ENCODE measurements at regions not wholly inside any gene's neighbourhood (a gene's known extent, or its start where the extent isn't known, plus 50 kb on each side); places are given as distances from the start of the nearest gene placed in this dataset.
A peak's percentile ranks its signal among the peaks of the same experiment; 100 is the strongest.

DNA sequence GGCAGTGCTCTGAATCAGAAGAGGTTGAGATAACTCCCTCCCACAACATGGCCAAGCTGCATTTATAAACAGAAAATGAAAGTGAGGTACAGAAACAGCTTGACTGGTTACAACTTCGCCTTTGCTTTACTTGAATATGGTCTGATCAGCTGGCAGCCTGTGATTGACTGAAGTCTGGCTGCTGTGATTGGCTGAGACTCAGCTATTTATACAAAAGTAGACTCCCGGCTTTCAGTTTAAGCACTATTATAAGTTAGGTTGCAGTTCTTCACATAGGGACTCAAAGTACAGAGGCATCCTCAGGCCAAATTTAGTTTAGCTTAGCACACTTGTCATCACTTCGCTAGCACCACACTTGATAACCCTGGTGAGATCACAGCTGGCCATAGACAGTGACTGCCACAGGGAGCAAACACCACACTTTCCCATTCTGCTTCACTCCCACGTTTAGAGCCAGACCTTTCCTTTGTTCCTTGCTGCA, 362.6 kb downstream of the EPM2A start:
- ATAC-seq (ENCODE audit: low read depth in 2 of 2) (peak; percentile 63 to 64), DNase-seq (no peak)
- Mint-ChIP-seq H3K27ac (peak overlapping the region in 1 of 6 donors; percentile 5), H3K27me3 (peaks cover 0 to 4% (median 0%) of the 10 kb centered on the region in 3 donors), H3K4me1 (peaks cover 0 to 5% (median 4%) of the 10 kb centered on the region in 3 donors), H3K36me3 (no peaks in the 10 kb centered on the region), H3K4me3 (peak overlapping the region in 3 of 8 donors; percentile 3 to 4 (median 4)), H3K9me3 (peaks cover 2 to 16% (median 5%) of the 10 kb centered on the region in 7 donors)

- Mint-ChIP-seq H3K9me3 (peaks cover 2 to 17% (median 6%) of the 10 kb centered on the region in 7 donors), H3K27ac (no peak overlapping the region), H3K4me1 (peaks cover 0 to 5% (median 4%) of the 10 kb centered on the region in 3 donors), H3K4me3 (no peak overlapping the region), H3K36me3 (no peaks in the 10 kb centered on the region), H3K27me3 (peaks cover 0 to 4% (median 4%) of the 10 kb centered on the region in 3 donors)
- DNase-seq (no peak), ATAC-seq (ENCODE audit: low read depth in 2 of 2) (no peak)
These were observed 361.5 kb downstream of the EPM2A start for GRCh38 chr6:145373826-145374225.

DNA sequence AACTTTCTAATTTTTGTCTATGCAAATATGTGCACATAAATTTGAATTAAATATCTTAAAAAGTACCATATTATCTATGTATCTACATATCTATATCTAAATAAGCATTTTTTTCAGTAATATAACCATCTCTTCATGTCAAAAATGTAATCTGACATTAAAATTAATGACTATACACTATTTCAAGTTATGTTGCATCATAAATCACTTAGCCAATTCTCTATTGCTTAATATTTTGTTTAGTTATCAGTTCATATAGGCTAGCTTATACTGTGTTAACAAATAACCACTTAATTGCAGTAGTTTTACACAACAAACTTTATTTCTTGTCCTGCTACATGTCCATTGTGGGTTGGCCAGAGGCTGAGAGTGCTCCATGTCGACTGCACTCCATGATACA, 360.8 kb downstream of the EPM2A start:
- no peak overlapping the region for H3K27ac Mint-ChIP-seq
- H3K36me3 Mint-ChIP-seq, result no peaks in the 10 kb centered on the region
- ATAC-seq (ENCODE audit: low read depth in 2 of 2) (no peak), DNase-seq (no peak)
- H3K4me3 Mint-ChIP-seq, result no peak overlapping the region
- H3K27me3 Mint-ChIP-seq, result peaks cover 0 to 4% (median 4%) of the 10 kb centered on the region in 3 donors
- peaks cover 0 to 5% (median 4%) of the 10 kb centered on the region in 3 donors for H3K4me1 Mint-ChIP-seq
- peaks cover 2 to 13% (median 6%) of the 10 kb centered on the region in 7 donors for H3K9me3 Mint-ChIP-seq

- Mint-ChIP-seq H3K4me3 (no peak overlapping the region), H3K9me3 (peaks cover 2 to 12% (median 6%) of the 10 kb centered on the region in 7 donors), H3K36me3 (no peaks in the 10 kb centered on the region), H3K4me1 (peaks cover 0 to 5% (median 4%) of the 10 kb centered on the region in 3 donors), H3K27me3 (peaks cover 0 to 4% (median 4%) of the 10 kb centered on the region in 3 donors), H3K27ac (no peak overlapping the region)
- ATAC-seq (ENCODE audit: low read depth in 2 of 2) (no peak), DNase-seq (no peak)
These were observed 359.8 kb downstream of the EPM2A start for GRCh38 chr6:145375502-145375901.

DNA sequence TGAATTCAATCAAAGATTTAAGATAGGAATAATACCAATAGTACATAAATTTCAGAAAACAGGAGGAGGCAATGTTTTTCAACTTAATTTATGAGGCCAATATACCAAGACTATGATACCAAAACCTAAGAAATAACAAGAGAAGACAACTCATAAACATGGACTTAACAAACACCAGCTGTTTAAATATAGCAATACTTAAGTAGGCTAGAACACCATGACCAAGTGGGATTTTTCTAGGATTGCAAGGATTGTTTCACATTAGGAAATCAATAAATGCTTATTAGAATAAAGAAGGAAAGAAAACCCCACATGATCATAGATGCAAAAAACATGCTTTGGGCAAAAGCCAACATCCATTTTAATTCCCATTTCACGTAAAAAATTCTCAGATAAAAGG, 355.1 kb downstream of the EPM2A start:
- ATAC-seq (ENCODE audit: low read depth in 2 of 2), result no peak
- no peaks in the 10 kb centered on the region for H3K36me3 Mint-ChIP-seq
- H3K27me3 Mint-ChIP-seq, result peaks cover 0 to 4% (median 0%) of the 10 kb centered on the region in 3 donors
- H3K4me1 Mint-ChIP-seq, result no peaks in the 10 kb centered on the region
- H3K4me3 Mint-ChIP-seq, result no peak overlapping the region
- no peak overlapping the region for H3K27ac Mint-ChIP-seq
- H3K9me3 Mint-ChIP-seq, result peaks cover 4 to 9% (median 6%) of the 10 kb centered on the region in 7 donors
- no peak for DNase-seq

- no peak overlapping the region for H3K4me3 Mint-ChIP-seq
- H3K9me3 Mint-ChIP-seq, result peaks cover 4 to 9% (median 6%) of the 10 kb centered on the region in 7 donors
- no peak overlapping the region for H3K27ac Mint-ChIP-seq
- no peaks in the 10 kb centered on the region for H3K36me3 Mint-ChIP-seq
- no peak for DNase-seq
- H3K27me3 Mint-ChIP-seq, result peaks cover 0 to 4% (median 0%) of the 10 kb centered on the region in 3 donors
- no peaks in the 10 kb centered on the region for H3K4me1 Mint-ChIP-seq
- ATAC-seq (ENCODE audit: low read depth in 2 of 2), result no peak
These were observed 353.4 kb downstream of the EPM2A start for GRCh38 chr6:145381941-145382340.

DNA sequence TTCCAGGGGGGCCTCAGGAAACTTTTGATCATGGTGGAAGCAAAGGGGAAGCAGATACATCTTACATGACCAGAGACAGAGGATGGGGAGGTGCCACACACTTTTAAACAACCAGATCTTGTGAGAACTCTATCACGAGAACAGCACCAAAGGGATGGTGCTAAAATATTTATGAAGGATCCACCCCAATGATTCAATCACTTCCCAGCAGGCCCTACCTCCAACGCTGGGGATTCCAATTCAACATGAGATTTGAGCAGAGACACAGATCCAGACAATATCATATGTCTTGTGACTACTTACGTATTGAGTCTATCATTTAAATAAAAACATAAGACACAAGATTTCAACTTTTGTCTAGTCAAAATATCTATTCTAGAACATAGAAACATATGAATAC, 351.9 kb downstream of the EPM2A start:
- H3K27ac Mint-ChIP-seq, result no peak overlapping the region
- ATAC-seq (ENCODE audit: low read depth in 2 of 2) (no peak), DNase-seq (no peak)
- peaks cover 0 to 3% (median 0%) of the 10 kb centered on the region in 3 donors for H3K27me3 Mint-ChIP-seq
- H3K36me3 Mint-ChIP-seq, result no peaks in the 10 kb centered on the region
- no peak overlapping the region for H3K4me3 Mint-ChIP-seq
- H3K4me1 Mint-ChIP-seq, result no peaks in the 10 kb centered on the region
- H3K9me3 Mint-ChIP-seq, result peaks cover 0 to 7% (median 0%) of the 10 kb centered on the region in 7 donors

DNA sequence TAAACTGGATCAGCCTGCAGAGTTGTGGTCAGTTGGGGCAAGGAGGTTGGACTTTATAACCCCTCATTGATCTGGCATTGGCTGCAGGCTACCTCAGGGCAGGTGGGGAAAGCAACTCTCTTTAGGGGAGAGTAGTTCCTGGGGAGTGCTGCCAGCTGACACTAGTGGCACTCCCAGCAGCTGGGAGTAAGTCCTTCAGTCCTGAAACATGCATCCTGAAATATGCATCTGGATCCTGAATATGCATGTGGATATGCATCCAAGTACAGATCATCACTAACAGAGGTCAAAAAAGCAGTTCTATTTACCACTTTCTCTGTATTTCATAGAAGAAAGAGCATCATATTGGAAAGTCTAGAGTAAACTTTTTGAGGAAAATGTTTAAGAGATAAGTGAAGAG, 350.8 kb downstream of the EPM2A start:
- ATAC-seq (ENCODE audit: low read depth in 2 of 2) (no peak), DNase-seq (no peak)
- Mint-ChIP-seq H3K4me1 (no peaks in the 10 kb centered on the region), H3K4me3 (no peak overlapping the region), H3K27ac (no peak overlapping the region), H3K27me3 (no peaks in the 10 kb centered on the region), H3K9me3 (peaks cover 0 to 7% (median 0%) of the 10 kb centered on the region in 7 donors), H3K36me3 (no peaks in the 10 kb centered on the region)

DNA sequence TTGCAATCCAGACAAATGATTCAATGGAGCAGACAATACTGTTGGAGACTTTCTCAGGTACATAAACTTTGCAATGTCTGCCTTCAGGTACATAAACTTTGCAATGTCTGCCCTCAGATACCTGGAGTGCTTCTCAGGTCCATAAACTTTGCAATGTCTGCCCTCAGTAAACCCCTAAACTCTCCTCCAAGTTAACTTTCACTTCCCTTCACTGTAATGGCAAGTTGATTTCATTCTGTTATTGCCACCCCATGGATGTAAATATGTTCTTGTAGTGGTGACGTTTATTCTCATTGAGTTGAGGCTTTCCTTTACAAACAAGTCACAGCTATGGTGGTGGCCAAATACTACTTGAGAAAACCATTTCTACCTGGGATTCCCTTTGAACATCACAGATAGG, 338.8 kb downstream of the EPM2A start:
- no peaks in the 10 kb centered on the region for H3K36me3 Mint-ChIP-seq
- H3K27me3 Mint-ChIP-seq, result peaks cover 0 to 5% (median 0%) of the 10 kb centered on the region in 3 donors
- H3K27ac Mint-ChIP-seq, result no peak overlapping the region
- peaks cover 0 to 4% (median 2%) of the 10 kb centered on the region in 7 donors for H3K9me3 Mint-ChIP-seq
- no peak for ATAC-seq (ENCODE audit: low read depth in 2 of 2)
- no peaks in the 10 kb centered on the region for H3K4me1 Mint-ChIP-seq
- H3K4me3 Mint-ChIP-seq, result no peak overlapping the region
- no peak for DNase-seq

DNA sequence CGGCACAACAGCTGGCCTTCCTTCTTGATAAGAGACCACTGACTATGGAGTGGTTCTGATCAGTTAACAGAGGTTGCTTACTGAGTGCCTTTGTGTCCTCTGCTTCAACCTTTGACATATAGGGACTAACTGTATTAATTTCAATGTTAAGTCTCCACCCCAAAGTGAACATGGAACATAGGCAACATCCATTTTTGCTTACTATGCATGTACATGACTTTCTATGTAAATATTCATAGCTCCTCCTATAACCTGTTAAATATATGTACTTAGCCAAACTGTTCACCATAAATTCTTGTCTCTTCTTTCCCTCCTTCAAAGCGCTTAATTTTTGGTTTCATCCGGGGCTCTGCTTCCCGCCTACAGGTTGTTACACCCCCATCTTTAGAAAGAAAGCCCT, 334.8 kb downstream of the EPM2A start:
- H3K27ac Mint-ChIP-seq, result no peak overlapping the region
- no peak for ATAC-seq (ENCODE audit: low read depth in 2 of 2)

GRCh38 chr6:145405006-145405551, 330.2 kb downstream of the EPM2A start:
- Mint-ChIP-seq H3K27me3 (no peaks in the 10 kb centered on the region), H3K4me3 (no peak overlapping the region), H3K27ac (no peak overlapping the region), H3K36me3 (no peaks in the 10 kb centered on the region), H3K4me1 (no peaks in the 10 kb centered on the region), H3K9me3 (peaks cover 0 to 4% (median 0%) of the 10 kb centered on the region in 7 donors)
- no peak for DNase-seq
- no peak for ATAC-seq (ENCODE audit: low read depth in 2 of 2)

More for the DNA sequence above, 334.8 kb downstream of the EPM2A start:
- Mint-ChIP-seq H3K4me3 (no peak overlapping the region), H3K36me3 (no peaks in the 10 kb centered on the region), H3K9me3 (peaks cover 0 to 6% (median 0%) of the 10 kb centered on the region in 7 donors), H3K27me3 (peaks cover 0 to 5% (median 0%) of the 10 kb centered on the region in 3 donors), H3K4me1 (no peaks in the 10 kb centered on the region)
- no peak for DNase-seq

- H3K9me3 Mint-ChIP-seq, result peaks cover 0 to 4% (median 0%) of the 10 kb centered on the region in 7 donors
These were observed 328.5 kb downstream of the EPM2A start for GRCh38 chr6:145406783-145407182.

GRCh38 chr6:145415616-145416015, 319.7 kb downstream of the EPM2A start:
- ATAC-seq (ENCODE audit: low read depth in 2 of 2), result no peak
- Mint-ChIP-seq H3K4me3 (no peak overlapping the region), H3K9me3 (peaks cover 0 to 13% (median 0%) of the 10 kb centered on the region in 7 donors), H3K27me3 (no peaks in the 10 kb centered on the region), H3K4me1 (no peaks in the 10 kb centered on the region), H3K27ac (no peak overlapping the region), H3K36me3 (no peaks in the 10 kb centered on the region)
- no peak for DNase-seq

More at GRCh38 chr6:145406783-145407182, 328.5 kb downstream of the EPM2A start:
- H3K27ac Mint-ChIP-seq, result no peak overlapping the region
- H3K4me3 Mint-ChIP-seq, result no peak overlapping the region
- DNase-seq (no peak), ATAC-seq (ENCODE audit: low read depth in 2 of 2) (no peak)
- H3K36me3 Mint-ChIP-seq, result no peaks in the 10 kb centered on the region
- H3K27me3 Mint-ChIP-seq, result no peaks in the 10 kb centered on the region
- H3K4me1 Mint-ChIP-seq, result no peaks in the 10 kb centered on the region

DNA sequence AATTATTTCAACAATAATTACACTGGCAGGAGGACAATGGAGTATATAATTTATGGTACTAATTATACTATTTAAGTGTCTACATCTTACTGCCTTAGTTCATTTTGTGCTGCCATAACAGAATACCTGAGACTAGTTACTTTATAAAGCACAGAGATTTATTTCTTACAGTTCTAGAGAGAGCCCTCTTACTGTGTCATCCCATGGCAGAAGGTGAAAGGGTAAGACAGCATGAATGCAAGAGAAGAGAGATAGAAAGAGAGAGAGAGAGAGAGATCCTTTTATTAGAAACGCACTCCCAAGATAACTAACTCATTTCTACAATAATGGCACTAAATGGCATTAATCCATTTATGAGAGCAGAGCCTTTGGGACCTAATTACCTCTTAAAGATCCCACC, 314.7 kb downstream of the EPM2A start:
- DNase-seq, result no peak
- H3K27me3 Mint-ChIP-seq, result no peaks in the 10 kb centered on the region
- H3K4me1 Mint-ChIP-seq, result no peaks in the 10 kb centered on the region
- H3K4me3 Mint-ChIP-seq, result no peak overlapping the region
- H3K9me3 Mint-ChIP-seq, result peaks cover 0 to 7% (median 2%) of the 10 kb centered on the region in 7 donors
- no peak overlapping the region for H3K27ac Mint-ChIP-seq
- no peaks in the 10 kb centered on the region for H3K36me3 Mint-ChIP-seq
- no peak for ATAC-seq (ENCODE audit: low read depth in 2 of 2)
